Skin epidermis (tissue), 12 donors: ENCODE measurements at regions not wholly inside any gene's neighbourhood (a gene's known extent, or its start where the extent isn't known, plus 50 kb on each side); places are given as distances from the start of the nearest gene placed in this dataset.

Source experiments
- H3K27ac ChIP-seq, 21 experiments: fragments of 200-600 bp; sonication (generic) in 11 of 21; one replicate each; pipeline ENCODE4 v1.5.0; 2020; ENCODE audit warnings: mild to moderate bottlenecking in 3 of 21, inconsistent platforms in 2 of 21, moderate library complexity in 2 of 21
- H3K4me3 ChIP-seq, 7 experiments: fragments of 200-600 bp; sonication (generic) in 2 of 7; one replicate each; pipeline ENCODE4 v1.5.0; 2020; ENCODE audit warnings: inconsistent platforms in 2 of 7, mild to moderate bottlenecking in 2 of 7, moderate library complexity in 1 of 7

GRCh38 chr4:4704267-4704666 lies 155.2 kb upstream of the MSX1 start:
- Histone ChIP-seq H3K4me3 (no peak overlapping the region), H3K27ac (no peak overlapping the region)

GRCh38 chr4:4697584-4697983 lies 155.7 kb upstream of the STX18 start:
- Histone ChIP-seq H3K4me3 (no peak overlapping the region), H3K27ac (no peak overlapping the region)

- Histone ChIP-seq H3K27ac (no peak overlapping the region), H3K4me3 (no peak overlapping the region)
These were observed 154.7 kb upstream of the STX18 start for GRCh38 chr4:4696530-4696929.

- Histone ChIP-seq H3K4me3 (no peak overlapping the region), H3K27ac (no peak overlapping the region)
These were observed 153.6 kb upstream of the STX18 start for GRCh38 chr4:4695497-4695896.

GRCh38 chr4:4694827-4695226 lies 153.0 kb upstream of the STX18 start:
- H3K27ac ChIP-seq, result no peak overlapping the region

GRCh38 chr4:4694296-4694772 lies 152.5 kb upstream of the STX18 start:
- no peak overlapping the region for H3K4me3 ChIP-seq
- H3K27ac ChIP-seq, result no peak overlapping the region

More at GRCh38 chr4:4694827-4695226, 153.0 kb upstream of the STX18 start:
- no peak overlapping the region for H3K4me3 ChIP-seq

- H3K4me3 ChIP-seq, result no peak overlapping the region
- no peak overlapping the region for H3K27ac ChIP-seq
These were observed 152.0 kb upstream of the STX18 start for GRCh38 chr4:4693755-4694295.

GRCh38 chr4:4693258-4693657 lies 151.4 kb upstream of the STX18 start:
- Histone ChIP-seq H3K4me3 (no peak overlapping the region), H3K27ac (no peak overlapping the region)

GRCh38 chr4:4690854-4691253 lies 149.0 kb upstream of the STX18 start:
- Histone ChIP-seq H3K27ac (no peak overlapping the region), H3K4me3 (no peak overlapping the region)

GRCh38 chr4:4689694-4690440 lies 148.0 kb upstream of the STX18 start:
- H3K4me3 ChIP-seq, result no peak overlapping the region
- no peak overlapping the region for H3K27ac ChIP-seq

GRCh38 chr4:4687935-4688727 lies 146.3 kb upstream of the STX18 start:
- Histone ChIP-seq H3K27ac (no peak overlapping the region), H3K4me3 (no peak overlapping the region)

GRCh38 chr4:4687100-4687499 lies 145.3 kb upstream of the STX18 start:
- H3K27ac ChIP-seq, result no peak overlapping the region

GRCh38 chr4:4685810-4686795 lies 144.3 kb upstream of the STX18 start:
- Histone ChIP-seq H3K27ac (no peak overlapping the region), H3K4me3 (no peak overlapping the region)

More at GRCh38 chr4:4687100-4687499, 145.3 kb upstream of the STX18 start:
- no peak overlapping the region for H3K4me3 ChIP-seq

- Histone ChIP-seq H3K27ac (no peak overlapping the region), H3K4me3 (no peak overlapping the region)
These were observed 139.8 kb upstream of the STX18 start for GRCh38 chr4:4681653-4682052.

GRCh38 chr4:4680758-4681157 lies 138.9 kb upstream of the STX18 start:
- Histone ChIP-seq H3K27ac (no peak overlapping the region), H3K4me3 (no peak overlapping the region)

- Histone ChIP-seq H3K4me3 (no peak overlapping the region), H3K27ac (no peak overlapping the region)
These were observed 138.4 kb upstream of the STX18 start for GRCh38 chr4:4680243-4680642.

- H3K27ac ChIP-seq, result no peak overlapping the region
- H3K4me3 ChIP-seq, result no peak overlapping the region
These were observed 136.0 kb upstream of the STX18 start for GRCh38 chr4:4677556-4678522.

- H3K4me3 ChIP-seq, result no peak overlapping the region
- H3K27ac ChIP-seq, result no peak overlapping the region
These were observed 133.8 kb upstream of the STX18 start for GRCh38 chr4:4675641-4676040.
